Naive thymus-derived CD8-positive, alpha-beta T cell (primary cell): ENCODE measurements at regions not wholly inside any gene's neighbourhood (a gene's known extent, or its start where the extent isn't known, plus 50 kb on each side); places are given as distances from the start of the nearest gene placed in this dataset.
"Not testable (repeated sequence)": the region's sequence is repeated elsewhere in the genome, so short reads cannot be mapped to it uniquely, and the experiment has no call there.

Experiments used
- ATAC-seq, 2 donors: fragments of 150-1000 bp; cut with Tn5 transposase in 1 of 2; sonication (Bioruptor Pico), chemical (Tn5 transposase) in 1 of 2; 1 replicate in 1 of 2; 2 replicates in 1 of 2; pipeline ENCODE4 v1.10.0; 2021; ENCODE audit warnings: mild to moderate bottlenecking in 2 of 2, moderate library complexity in 2 of 2
- POLR2A ChIA-PET: fragments of 350-600 bp; sonication (Branson Sonifier 250); formaldehyde crosslinking; loops from one replicate; lab custom pipeline; 2021; ENCODE audit warnings: antibody characterized with exemption; lab: Charles Lee
- DNase-seq, 10 donors: peaks; one replicate each; pipeline versions ENCODE4 v3.0.0 to v3.0.0-alpha.2; 2020 to 2022
- H3K27ac Mint-ChIP-seq, 10 donors: one replicate each; pipeline ENCODE4 v1.8.0; 2020 to 2022; ENCODE audit warnings: mild to moderate bottlenecking in 10 of 10, mixed read lengths in 10 of 10, moderate library complexity in 4 of 10, inconsistent platforms in 1 of 10
- H3K27me3 Mint-ChIP-seq, 5 donors: one replicate each; pipeline ENCODE4 v1.8.0; 2021 to 2022; ENCODE audit warnings: mixed read lengths in 5 of 5
- H3K36me3 Mint-ChIP-seq, 3 donors: one replicate each; pipeline ENCODE4 v1.8.0; 2020 to 2022; ENCODE audit warnings: mixed read lengths in 3 of 3, mild to moderate bottlenecking in 2 of 3, inconsistent platforms in 1 of 3
- H3K4me1 Mint-ChIP-seq, 4 donors: one replicate each; pipeline ENCODE4 v1.8.0; 2021 to 2022; ENCODE audit warnings: mixed read lengths in 4 of 4
- H3K4me3 Mint-ChIP-seq, 10 donors: one replicate each; pipeline ENCODE4 v1.8.0; 2020 to 2022; ENCODE audit warnings: mild to moderate bottlenecking in 10 of 10, mixed read lengths in 10 of 10, moderate library complexity in 6 of 10, inconsistent platforms in 1 of 10
- H3K9me3 Mint-ChIP-seq, 9 donors: one replicate each; pipeline ENCODE4 v1.8.0; 2020 to 2022; ENCODE audit warnings: mixed read lengths in 9 of 9, mild to moderate bottlenecking in 3 of 9, inconsistent platforms in 1 of 9, moderate library complexity in 1 of 9

DNA sequence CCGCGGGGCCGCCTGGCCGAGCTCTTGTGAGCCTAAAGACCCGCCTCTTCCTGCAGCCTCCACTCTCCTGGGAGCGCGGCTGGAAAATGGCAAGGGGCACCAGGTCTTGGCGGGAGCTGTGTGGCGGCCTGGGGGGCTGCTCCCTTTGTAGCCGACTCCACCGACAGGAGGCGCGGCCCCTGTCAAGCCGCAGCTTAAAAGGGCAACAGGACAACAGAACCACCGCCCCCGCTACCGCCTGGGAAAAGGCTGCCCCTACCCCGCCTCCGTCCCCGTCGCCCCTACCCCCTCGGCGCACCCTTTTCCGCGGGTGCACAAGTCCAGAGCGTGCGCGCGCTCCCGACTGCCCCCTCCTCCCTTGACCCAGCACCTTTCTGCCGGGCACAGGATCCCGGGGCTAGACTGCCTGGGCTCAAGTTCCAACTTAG lies 60.3 kb downstream of the GOLGA8K start:
- POLR2A ChIA-PET, H3K27ac Mint-ChIP-seq, H3K9me3 Mint-ChIP-seq, H3K27me3 Mint-ChIP-seq, H3K4me1 Mint-ChIP-seq, H3K36me3 Mint-ChIP-seq, H3K4me3 Mint-ChIP-seq: not testable (repeated sequence)
- peak in 1 of 2 donors; percentile 12 for ATAC-seq
- DNase-seq: peak in 2 of 10 donors; percentile 1 to 58

DNA sequence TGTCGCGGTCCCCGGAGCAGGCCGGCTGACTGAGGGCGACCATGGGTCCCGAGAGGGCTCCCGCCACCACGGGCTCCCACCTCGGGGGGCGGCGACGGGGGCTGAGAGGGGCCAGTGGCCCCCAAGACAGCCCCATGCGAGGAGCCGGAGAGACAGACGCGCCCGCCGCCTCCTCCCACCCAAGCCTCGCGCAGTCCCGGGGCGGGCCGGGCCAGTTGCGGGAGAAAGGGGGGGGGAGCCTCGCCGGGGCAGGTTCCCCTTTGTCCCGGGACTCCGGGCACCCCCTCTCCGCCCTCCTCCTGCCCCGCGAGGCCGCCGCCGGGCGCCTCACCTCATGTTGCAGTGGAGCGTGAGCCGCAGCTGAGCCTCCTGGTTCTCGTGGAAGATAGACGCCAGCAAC lies 60.8 kb downstream of the GOLGA8K start:
- H3K4me1 Mint-ChIP-seq, DNase-seq, H3K36me3 Mint-ChIP-seq, H3K4me3 Mint-ChIP-seq, POLR2A ChIA-PET, H3K9me3 Mint-ChIP-seq, H3K27ac Mint-ChIP-seq, H3K27me3 Mint-ChIP-seq: not testable (repeated sequence)
- ATAC-seq: peak in 1 of 2 donors; percentile 29

DNA sequence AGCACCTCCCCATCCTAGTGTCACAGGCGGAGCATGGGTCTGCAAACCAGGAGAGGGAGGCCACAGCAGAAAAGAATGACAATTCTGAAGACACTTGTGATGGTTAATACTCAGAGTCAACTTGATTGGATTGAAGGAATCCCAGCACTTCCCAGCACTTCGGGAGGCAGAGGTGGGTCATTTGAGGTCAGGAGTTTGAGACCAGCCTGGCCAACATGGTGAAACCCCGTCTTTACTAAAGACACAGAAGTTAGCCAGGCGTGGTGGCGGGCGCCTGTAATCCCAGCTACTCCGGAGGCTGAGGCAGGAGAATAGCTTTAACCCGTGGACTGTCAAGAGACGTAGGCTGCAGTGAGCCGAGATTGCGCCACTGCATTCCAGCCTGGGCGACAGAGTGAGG lies 61.6 kb downstream of the GOLGA8K start:
- H3K36me3 Mint-ChIP-seq, H3K27me3 Mint-ChIP-seq, POLR2A ChIA-PET, H3K9me3 Mint-ChIP-seq, ATAC-seq, H3K27ac Mint-ChIP-seq, H3K4me1 Mint-ChIP-seq, DNase-seq: not testable (repeated sequence)
- H3K4me3 Mint-ChIP-seq: peak overlapping the region in 2 of 10 donors; percentile 24 to 37

DNA sequence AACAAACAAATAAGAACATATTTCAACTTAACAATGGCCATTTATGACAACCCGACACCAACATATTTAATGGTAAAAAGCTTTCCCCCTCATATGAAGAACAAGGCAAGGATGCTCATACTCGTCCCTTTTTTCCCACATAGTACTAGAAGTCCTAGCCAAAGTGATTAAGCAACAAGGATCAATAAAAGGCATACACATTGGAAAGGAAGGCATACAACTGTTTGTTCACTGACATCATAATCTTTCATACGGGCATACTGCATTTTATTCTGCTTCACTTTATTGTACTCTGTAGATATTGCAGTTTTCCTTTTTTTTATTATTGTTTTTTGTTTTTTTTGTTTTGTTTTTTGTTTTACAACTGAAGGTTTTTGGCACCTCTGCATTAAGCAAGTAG lies 66.3 kb downstream of the GOLGA8K start:
- H3K4me3 Mint-ChIP-seq, H3K27me3 Mint-ChIP-seq, H3K9me3 Mint-ChIP-seq, ATAC-seq, POLR2A ChIA-PET, H3K36me3 Mint-ChIP-seq, DNase-seq, H3K4me1 Mint-ChIP-seq, H3K27ac Mint-ChIP-seq: not testable (repeated sequence)

DNA sequence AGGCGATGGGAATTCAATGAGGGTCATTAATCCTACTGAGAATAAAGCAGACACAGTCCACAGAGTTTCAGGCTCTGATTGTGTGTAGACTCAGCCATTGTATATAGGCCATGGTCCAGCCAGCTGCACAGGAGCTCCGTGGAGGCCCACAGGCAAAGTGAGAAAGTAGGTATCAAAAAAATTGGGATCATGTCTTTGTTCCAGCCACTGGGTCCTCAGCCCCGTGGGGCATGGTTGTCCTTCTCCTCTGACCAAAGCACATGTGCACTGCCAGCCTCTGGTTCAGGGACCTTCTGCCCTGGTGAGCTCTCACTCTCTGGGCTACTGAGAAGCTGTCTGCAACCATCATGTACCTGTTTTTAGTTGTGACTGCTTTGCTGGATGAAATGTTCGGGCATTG lies 79.7 kb downstream of the GOLGA8K start:
- ATAC-seq, DNase-seq, H3K4me3 Mint-ChIP-seq, H3K9me3 Mint-ChIP-seq, H3K4me1 Mint-ChIP-seq, H3K36me3 Mint-ChIP-seq, POLR2A ChIA-PET, H3K27me3 Mint-ChIP-seq, H3K27ac Mint-ChIP-seq: not testable (repeated sequence)

DNA sequence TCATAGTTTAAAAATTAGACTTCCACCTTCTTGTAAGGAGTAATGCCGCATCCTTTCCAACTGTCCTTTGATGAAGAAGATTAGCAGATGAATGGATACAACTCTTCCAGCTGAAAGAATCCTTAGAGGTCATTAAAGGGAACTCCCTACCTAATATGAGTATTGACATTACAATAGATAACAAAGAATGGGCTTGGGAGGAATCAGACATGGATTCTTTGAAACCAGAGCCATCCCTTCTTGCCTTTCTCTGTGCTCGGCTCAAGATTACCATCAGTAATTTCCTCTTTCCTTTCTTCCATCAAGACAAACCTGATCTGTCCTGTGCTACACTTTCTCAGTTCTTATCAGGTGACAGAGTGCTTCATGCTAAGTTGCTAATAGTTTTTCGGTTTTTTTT lies 83.8 kb downstream of the GOLGA8K start:
- H3K4me1 Mint-ChIP-seq, H3K36me3 Mint-ChIP-seq, ATAC-seq, POLR2A ChIA-PET, H3K4me3 Mint-ChIP-seq, H3K27ac Mint-ChIP-seq, H3K27me3 Mint-ChIP-seq, DNase-seq, H3K9me3 Mint-ChIP-seq: not testable (repeated sequence)

DNA sequence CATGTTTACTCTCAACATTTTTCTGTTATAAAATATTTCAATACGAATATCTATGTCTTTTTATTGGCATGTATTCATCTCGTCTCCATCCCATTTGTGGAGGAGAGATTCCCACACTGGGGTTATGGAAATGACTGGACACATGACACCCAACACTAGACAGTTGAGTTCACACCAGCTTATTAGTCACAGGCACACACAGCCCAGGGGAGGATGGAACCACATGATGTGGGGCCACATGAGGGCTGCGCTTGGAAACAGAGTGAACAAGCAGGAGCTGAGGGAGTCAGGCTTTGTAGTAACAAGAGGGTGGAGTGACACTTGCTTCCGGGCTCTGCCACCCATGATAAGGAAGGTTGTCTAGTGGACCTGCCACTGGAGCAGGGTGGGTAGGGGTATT lies 86.6 kb downstream of the GOLGA8K start:
- DNase-seq, H3K4me3 Mint-ChIP-seq, ATAC-seq, H3K27ac Mint-ChIP-seq, H3K4me1 Mint-ChIP-seq, POLR2A ChIA-PET, H3K36me3 Mint-ChIP-seq, H3K9me3 Mint-ChIP-seq, H3K27me3 Mint-ChIP-seq: not testable (repeated sequence)

DNA sequence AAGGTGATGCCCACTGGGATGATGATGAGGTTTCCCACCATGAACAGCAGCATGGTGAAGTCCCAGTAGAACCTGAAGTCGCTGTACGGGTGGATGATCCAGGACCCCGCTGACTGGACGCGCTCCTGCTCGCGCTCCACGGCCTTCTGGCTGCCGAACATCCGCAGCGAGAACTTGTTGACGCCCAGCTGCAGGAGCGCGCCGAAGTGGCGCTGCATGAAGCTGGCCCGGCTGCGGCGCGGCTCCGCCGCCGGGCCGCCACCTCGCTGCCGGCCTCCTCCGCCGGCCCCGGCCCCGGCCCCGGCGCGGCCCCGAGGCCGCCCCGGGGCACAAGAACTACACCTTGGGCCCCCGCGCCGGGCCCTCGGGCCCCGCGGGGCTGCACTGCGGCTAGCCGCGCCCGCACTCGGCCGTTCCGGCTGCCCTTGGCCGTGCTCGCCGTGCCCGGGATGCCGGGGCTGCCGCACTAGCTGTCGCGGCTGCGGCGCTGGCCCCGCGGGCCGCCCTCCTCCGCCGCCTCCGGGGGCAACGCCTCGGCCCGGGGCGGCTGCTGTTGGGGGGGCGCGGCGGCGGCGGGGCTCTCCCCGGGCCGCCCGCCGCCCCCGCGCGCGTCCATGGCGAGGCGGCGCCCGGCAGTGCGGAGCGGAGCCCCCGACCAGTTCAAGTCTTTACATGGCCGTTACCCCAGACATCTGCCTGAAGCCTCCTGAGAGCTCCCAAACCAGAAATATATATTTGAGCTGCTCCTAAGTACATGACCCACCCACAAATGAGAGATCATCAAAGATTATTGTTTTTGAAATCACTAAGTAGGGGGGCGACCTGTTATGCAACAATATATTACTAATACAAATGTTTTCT lies 87.8 kb downstream of the GOLGA8K start:
- DNase-seq, H3K27ac Mint-ChIP-seq, H3K27me3 Mint-ChIP-seq, POLR2A ChIA-PET, H3K4me1 Mint-ChIP-seq, H3K36me3 Mint-ChIP-seq, H3K4me3 Mint-ChIP-seq, H3K9me3 Mint-ChIP-seq: not testable (repeated sequence)
- peak; percentile 57 to 58 for ATAC-seq

DNA sequence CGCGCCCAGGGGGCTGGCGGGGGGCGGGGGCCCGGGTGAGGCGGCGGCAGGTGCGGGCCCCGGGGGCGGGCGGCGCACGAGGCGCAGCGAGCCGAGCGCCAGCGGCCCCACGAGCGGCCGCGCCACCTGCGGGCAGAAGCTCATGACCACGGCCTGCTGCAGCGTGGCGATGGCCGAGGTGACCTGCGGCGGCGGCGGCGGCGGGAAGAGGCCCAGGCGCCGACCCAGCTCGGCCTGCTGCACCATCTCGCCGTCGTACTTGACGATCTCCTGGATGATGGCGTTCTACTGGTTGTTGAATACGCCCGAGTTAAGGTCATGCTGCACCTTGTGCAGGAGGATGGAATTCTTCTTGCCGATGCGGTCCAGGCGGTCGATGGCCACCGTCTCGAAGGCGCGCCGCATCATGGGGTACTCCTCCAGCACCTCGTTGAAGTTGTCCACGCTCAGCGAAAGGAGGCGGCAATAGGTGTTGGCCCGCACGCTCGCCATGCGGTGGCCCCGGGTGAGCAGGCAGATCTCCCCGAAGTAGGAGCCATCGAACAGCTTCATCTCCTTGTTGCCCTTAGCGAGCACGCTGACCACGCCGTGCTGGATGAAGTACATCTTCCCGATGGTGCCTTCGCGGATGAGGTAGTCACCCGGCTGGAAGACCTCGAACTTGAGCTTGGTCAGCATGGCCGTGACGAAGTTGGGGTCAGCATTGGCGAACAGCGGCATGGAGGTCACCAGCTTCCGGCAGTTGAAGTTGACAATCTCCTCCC lies 89.5 kb downstream of the GOLGA8K start:
- H3K9me3 Mint-ChIP-seq, H3K4me3 Mint-ChIP-seq, POLR2A ChIA-PET, H3K4me1 Mint-ChIP-seq, H3K27me3 Mint-ChIP-seq, H3K27ac Mint-ChIP-seq, ATAC-seq, H3K36me3 Mint-ChIP-seq: not testable (repeated sequence)
- DNase-seq: peak in 1 of 10 donors; percentile 60

DNA sequence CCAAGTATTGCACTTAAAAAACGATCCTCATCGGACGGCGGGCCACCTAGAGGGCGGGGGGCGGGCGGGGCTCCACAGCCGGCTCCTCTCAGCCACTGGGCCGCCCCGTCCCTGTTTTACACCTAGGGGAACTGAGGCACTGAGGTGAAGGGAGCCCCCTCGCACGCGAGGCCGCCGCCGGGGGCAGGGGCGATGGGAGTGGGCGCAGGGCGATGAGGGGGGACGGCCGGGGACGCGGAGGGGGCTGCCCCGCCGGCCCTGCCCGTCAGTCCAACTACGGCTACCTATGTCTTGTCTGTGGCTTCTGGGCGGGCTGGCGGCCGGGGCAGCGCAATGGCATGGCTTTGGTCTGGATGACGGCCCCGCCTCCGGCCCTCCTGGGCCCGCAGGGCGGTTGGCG lies 90.4 kb downstream of the GOLGA8K start:
- H3K27me3 Mint-ChIP-seq, POLR2A ChIA-PET, H3K36me3 Mint-ChIP-seq, H3K9me3 Mint-ChIP-seq, ATAC-seq, DNase-seq, H3K4me1 Mint-ChIP-seq, H3K4me3 Mint-ChIP-seq, H3K27ac Mint-ChIP-seq: not testable (repeated sequence)

DNA sequence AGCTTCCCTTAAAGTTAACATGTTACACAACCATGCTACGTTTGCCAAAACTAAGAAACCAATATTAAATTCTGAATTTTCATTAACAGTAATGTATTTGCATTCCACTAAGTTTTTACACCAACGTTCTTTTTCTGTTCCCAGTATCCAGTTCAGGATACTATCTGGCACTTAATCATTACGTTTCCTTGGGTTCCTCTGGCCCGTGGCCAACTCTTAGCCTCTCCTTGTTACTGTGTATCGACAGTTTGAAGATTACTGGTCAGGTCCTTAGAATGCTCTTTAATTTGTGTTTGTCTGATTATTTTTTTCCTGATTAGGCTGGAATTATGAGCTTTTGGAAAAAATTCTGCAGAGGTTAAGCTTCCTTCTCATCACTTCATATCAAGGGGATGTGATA lies 95.5 kb downstream of the GOLGA8K start:
- H3K27me3 Mint-ChIP-seq: not testable (repeated sequence)

DNA sequence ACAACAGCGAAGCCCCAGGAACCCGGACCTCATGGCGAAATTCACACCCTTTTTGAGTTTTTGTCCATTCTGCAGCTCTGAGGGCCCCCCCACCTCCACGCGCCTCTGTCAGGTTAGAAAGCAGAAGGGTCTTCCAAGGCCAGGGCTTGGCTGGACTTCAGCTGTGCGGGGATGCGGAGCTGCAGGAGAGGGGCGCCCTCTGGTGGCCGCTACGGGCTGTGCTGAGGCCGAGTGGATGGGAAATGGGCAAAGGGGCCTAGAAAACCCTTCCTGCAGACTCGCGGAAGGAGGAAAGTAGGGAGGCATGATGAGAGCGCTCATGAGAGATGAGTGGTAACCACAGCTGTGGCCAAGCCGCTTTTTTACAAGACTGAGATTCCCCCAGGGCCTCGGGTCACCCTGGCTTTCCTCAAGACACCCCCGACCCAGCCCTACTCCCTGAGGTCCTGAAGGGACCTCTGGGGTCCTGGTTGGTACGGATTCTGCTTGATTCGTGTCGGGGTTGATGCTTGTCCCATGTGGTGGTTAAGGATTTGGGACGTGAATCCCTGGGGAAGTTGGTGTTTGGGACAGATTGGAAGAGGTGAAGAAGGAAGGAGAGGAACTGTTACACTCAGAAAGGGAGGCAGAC lies 126.8 kb downstream of the GOLGA8K start:
- DNase-seq, H3K27ac Mint-ChIP-seq, POLR2A ChIA-PET, H3K27me3 Mint-ChIP-seq, H3K36me3 Mint-ChIP-seq, H3K4me1 Mint-ChIP-seq, H3K9me3 Mint-ChIP-seq, H3K4me3 Mint-ChIP-seq: not testable (repeated sequence)
- ATAC-seq: peak; percentile 54 to 72

More for the DNA sequence above, 95.5 kb downstream of the GOLGA8K start:
- H3K4me1 Mint-ChIP-seq, POLR2A ChIA-PET, H3K36me3 Mint-ChIP-seq, DNase-seq, ATAC-seq, H3K9me3 Mint-ChIP-seq, H3K27ac Mint-ChIP-seq, H3K4me3 Mint-ChIP-seq: not testable (repeated sequence)

DNA sequence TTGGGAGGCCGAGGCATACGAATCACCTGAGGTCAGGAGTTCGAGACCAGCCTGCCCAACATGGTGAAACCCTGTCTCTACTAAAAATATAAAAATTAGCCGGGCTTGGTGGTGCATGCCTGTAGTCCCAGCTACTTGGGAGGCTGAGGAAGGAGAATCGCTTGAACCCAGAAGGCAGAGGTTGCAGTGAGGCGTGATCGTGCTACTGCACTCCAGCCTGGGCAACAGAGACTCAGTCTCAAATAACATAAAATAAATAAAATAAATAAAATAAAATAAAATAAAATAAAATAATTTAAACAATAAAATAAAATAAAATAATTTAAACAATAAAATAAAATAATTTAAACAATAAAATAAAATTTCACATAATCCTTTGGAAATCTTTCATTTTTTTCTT lies 149.1 kb downstream of the GOLGA8K start:
- DNase-seq, H3K9me3 Mint-ChIP-seq, H3K36me3 Mint-ChIP-seq, H3K27ac Mint-ChIP-seq, H3K4me1 Mint-ChIP-seq, ATAC-seq, H3K27me3 Mint-ChIP-seq, H3K4me3 Mint-ChIP-seq, POLR2A ChIA-PET: not testable (repeated sequence)
